Ovary (tissue), 3 donors: ENCODE measurements at regions not wholly inside any gene's neighbourhood (a gene's known extent, or its start where the extent isn't known, plus 50 kb on each side); places are given as distances from the start of the nearest gene placed in this dataset.

Experiments used
- EP300 ChIP-seq: sonication (generic); formaldehyde crosslinking; IDR thresholded peaks from one replicate; pipeline ENCODE4 v1.6.1; 2017; ENCODE audit warnings: antibody characterized with exemption
- POLR2A ChIP-seq: fragments of 450-650 bp; IDR thresholded peaks from one replicate; pipeline ENCODE4 v1.6.1; 2017; ENCODE audit warnings: antibody characterized with exemption, mild to moderate bottlenecking, moderate library complexity
- TF ChIP-seq, protein P1 (sequence below), 3 donors: fragments of 450-650 bp in 2 of 3; fragments of 200-600 bp in 1 of 3; IDR thresholded peaks; one replicate each; pipeline versions ENCODE4 v1.5.1 to v1.8.0; 2016 to 2022; ENCODE audit warnings: antibody characterized with exemption in 3 of 3, mild to moderate bottlenecking in 1 of 3
- donor health status: DM: no; HTN: no; CAD: no.

DNA sequence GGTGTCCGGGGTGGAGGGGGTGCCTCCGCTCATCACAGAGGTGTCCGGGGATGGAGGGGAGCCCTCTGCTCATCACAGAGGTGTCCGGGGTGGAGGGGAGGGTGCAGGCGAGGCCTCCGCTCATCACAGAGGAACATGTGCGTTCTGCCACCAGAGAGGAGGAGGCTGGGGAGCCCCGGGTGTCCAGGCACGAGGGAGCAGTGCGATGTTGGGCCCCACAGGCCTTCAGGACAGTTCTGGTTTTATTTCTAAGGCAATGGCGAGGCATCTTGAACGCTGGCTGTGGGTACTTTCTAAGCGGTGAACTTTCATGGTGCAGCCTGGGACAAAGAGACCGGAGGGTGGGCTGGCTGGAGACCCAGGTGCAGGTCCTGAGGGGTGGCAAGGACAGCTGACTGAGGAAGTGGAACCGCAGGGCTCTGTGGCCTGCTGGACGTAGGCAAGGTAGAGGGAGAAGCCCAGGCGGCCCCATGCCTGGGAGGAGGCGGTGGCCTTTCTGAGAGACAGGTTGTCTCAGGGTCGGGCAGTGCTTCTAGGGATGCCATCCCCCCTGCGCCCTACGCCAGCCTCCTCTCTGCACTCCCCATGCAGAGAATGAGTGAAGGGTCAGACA lies 196.6 kb upstream of the SALL3 start:
- TF ChIP-seq, protein P1, sequence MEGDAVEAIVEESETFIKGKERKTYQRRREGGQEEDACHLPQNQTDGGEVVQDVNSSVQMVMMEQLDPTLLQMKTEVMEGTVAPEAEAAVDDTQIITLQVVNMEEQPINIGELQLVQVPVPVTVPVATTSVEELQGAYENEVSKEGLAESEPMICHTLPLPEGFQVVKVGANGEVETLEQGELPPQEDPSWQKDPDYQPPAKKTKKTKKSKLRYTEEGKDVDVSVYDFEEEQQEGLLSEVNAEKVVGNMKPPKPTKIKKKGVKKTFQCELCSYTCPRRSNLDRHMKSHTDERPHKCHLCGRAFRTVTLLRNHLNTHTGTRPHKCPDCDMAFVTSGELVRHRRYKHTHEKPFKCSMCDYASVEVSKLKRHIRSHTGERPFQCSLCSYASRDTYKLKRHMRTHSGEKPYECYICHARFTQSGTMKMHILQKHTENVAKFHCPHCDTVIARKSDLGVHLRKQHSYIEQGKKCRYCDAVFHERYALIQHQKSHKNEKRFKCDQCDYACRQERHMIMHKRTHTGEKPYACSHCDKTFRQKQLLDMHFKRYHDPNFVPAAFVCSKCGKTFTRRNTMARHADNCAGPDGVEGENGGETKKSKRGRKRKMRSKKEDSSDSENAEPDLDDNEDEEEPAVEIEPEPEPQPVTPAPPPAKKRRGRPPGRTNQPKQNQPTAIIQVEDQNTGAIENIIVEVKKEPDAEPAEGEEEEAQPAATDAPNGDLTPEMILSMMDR (IDR thresholded peaks at IDR 0.05) = no peak
- TF ChIP-seq POLR2A (no peak), EP300 (no peak)
